Transverse colon (tissue), 4 donors: ENCODE measurements at regions not wholly inside any gene's neighbourhood (a gene's known extent, or its start where the extent isn't known, plus 50 kb on each side); places are given as distances from the start of the nearest gene placed in this dataset.

Source experiments
- DNase-seq: peaks from one replicate; pipeline ENCODE4 v3.0.0-alpha.2; 2019
- H3K27ac ChIP-seq, 4 donors: fragments of 200-600 bp; sonication (generic); 2 replicates each; pipeline ENCODE4 v1.5.1; 2016 to 2018; ENCODE audit warnings: inconsistent platforms in 4 of 4
- H3K27me3 ChIP-seq: fragments of 200-600 bp; sonication (generic); 2 replicates; pipeline ENCODE4 v1.5.1; 2017; ENCODE audit warnings: inconsistent platforms
- H3K36me3 ChIP-seq, 4 donors: fragments of 200-600 bp; sonication (generic); 2 replicates each; pipeline ENCODE4 v1.5.1; 2017 to 2019; ENCODE audit warnings: inconsistent platforms in 4 of 4
- H3K4me1 ChIP-seq, 4 donors: fragments of 200-600 bp; sonication (generic); 2 replicates each; pipeline ENCODE4 v1.5.1; 2017 to 2020; ENCODE audit warnings: inconsistent platforms in 4 of 4
- H3K4me3 ChIP-seq, 4 donors: fragments of 200-600 bp; sonication (generic); 1 replicate in 1 of 4; 2 replicates in 3 of 4; pipeline versions ENCODE4 v1.5.1 to v1.6.1; 2017 to 2019; ENCODE audit warnings: inconsistent platforms in 4 of 4
- H3K9me3 ChIP-seq, 2 donors: fragments of 200-600 bp; sonication (generic); 2 replicates each; pipeline ENCODE4 v1.5.1; 2017 to 2019; ENCODE audit warnings: inconsistent platforms in 2 of 2
- CTCF ChIP-seq, 5 experiments: fragments of 200-600 bp in 3 of 5; fragments of 450-650 bp in 2 of 5; sonication (generic) in 3 of 5; IDR thresholded peaks; 1 replicate in 2 of 5; 2 replicates in 3 of 5; pipeline ENCODE4 v1.5.1; 2016 to 2017; ENCODE audit warnings: antibody characterized with exemption in 5 of 5, inconsistent platforms in 3 of 5, mild to moderate bottlenecking in 2 of 5, moderate library complexity in 1 of 5
- EP300 ChIP-seq: sonication (generic); formaldehyde crosslinking; IDR thresholded peaks from one replicate; pipeline ENCODE4 v1.6.1; 2017; ENCODE audit warnings: antibody characterized with exemption, low read depth
- POLR2A ChIP-seq: fragments of 450-650 bp; IDR thresholded peaks from one replicate; pipeline ENCODE4 v1.6.1; 2016; ENCODE audit warnings: antibody characterized with exemption, mild to moderate bottlenecking, moderate library complexity
- POLR2AphosphoS5 ChIP-seq, 3 donors: sonication (generic); formaldehyde crosslinking; IDR thresholded peaks; one replicate each; pipeline ENCODE4 v1.6.1; 2016; ENCODE audit warnings: antibody characterized with exemption in 3 of 3
- WGBS, 2 donors: methylation state at CpG; one replicate each; pipeline ENCODE4 v1.1.5; 2018; ENCODE audit warnings: low coverage in 1 of 2; 5-methylcytosine and 5-hydroxymethylcytosine counted together
- in situ Hi-C, 4 donors: fragments of 200-750 bp; cut with MboI; loops; one replicate each; pipeline versions ENCODE4 v1.15.0 to v1.15.1; 2017; ENCODE audit warnings: low sequenced_read_pairs in 3 of 4, low pct_ligation_motif_present in 1 of 4, low pct_unique_long_range_greater_than_20kb in 1 of 4
- intact Hi-C: fragments of 100-400 bp; cut with DNase I; formaldehyde crosslinking; loops from one replicate; pipeline ENCODE4 v1.15.1; 2023; ENCODE audit warnings: low total_unique reads

- Histone ChIP-seq H3K36me3 (no peaks in the 10 kb centered on the region), H3K9me3 (no peaks in the 10 kb centered on the region), H3K27me3 (no peaks in the 10 kb centered on the region), H3K27ac (no peak overlapping the region), H3K4me3 (no peak overlapping the region), H3K4me1 (no peaks in the 10 kb centered on the region)
- DNase-seq: no peak
- in situ Hi-C loops (no loop called here), intact Hi-C loops (no loop called here)
- 29 to 60% methylated on average over 1 of the region's 1 CpG for WGBS, 2 donors
- no peak for TF ChIP-seq POLR2AphosphoS5 (IDR thresholded peaks at IDR 0.05)
- TF ChIP-seq CTCF (IDR thresholded peaks at IDR 0.05): no peak
- TF ChIP-seq EP300: no peak
- no peak for TF ChIP-seq POLR2A
These were observed 262.5 kb downstream of the FRK start for GRCh38 chr6:115798229-115798628.

- H3K4me3 ChIP-seq: no peak overlapping the region
- intact Hi-C loops (no loop called here), in situ Hi-C loops (no loop called here)
- WGBS, 2 donors: 86% methylated on average over 1 of the region's 1 CpG; no CpG with 5 or more reads in 1 of the 2 donors
- H3K27ac ChIP-seq: no peak overlapping the region
- H3K4me1 ChIP-seq: no peaks in the 10 kb centered on the region
- TF ChIP-seq POLR2AphosphoS5 (IDR thresholded peaks at IDR 0.05) (no peak), EP300 (no peak), CTCF (IDR thresholded peaks at IDR 0.05) (no peak), POLR2A (no peak)
- no peak for DNase-seq
- H3K9me3 ChIP-seq: no peaks in the 10 kb centered on the region
- H3K36me3 ChIP-seq: no peaks in the 10 kb centered on the region
- no peaks in the 10 kb centered on the region for H3K27me3 ChIP-seq
These were observed 263.9 kb downstream of the FRK start for GRCh38 chr6:115796829-115797228.

- no peaks in the 10 kb centered on the region for H3K27me3 ChIP-seq
- in situ Hi-C loops: no loop called here
- no peaks in the 10 kb centered on the region for H3K9me3 ChIP-seq
- H3K36me3 ChIP-seq: no peaks in the 10 kb centered on the region
- H3K4me3 ChIP-seq: no peak overlapping the region
- intact Hi-C loops: no loop called here
- no peak for DNase-seq
- WGBS, 2 donors: 80 to 86% methylated on average over 2 of the region's 2 CpGs
- no peaks in the 10 kb centered on the region for H3K4me1 ChIP-seq
- no peak overlapping the region for H3K27ac ChIP-seq
- TF ChIP-seq POLR2AphosphoS5 (IDR thresholded peaks at IDR 0.05) (no peak), EP300 (no peak), POLR2A (no peak)
These were observed 264.6 kb downstream of the FRK start for GRCh38 chr6:115796061-115796460.

- H3K4me1 ChIP-seq: no peaks in the 10 kb centered on the region
- H3K9me3 ChIP-seq: no peaks in the 10 kb centered on the region
- in situ Hi-C loops: no loop called here
- no peak for DNase-seq
- H3K36me3 ChIP-seq: no peaks in the 10 kb centered on the region
- no peak overlapping the region for H3K27ac ChIP-seq
- 45 to 59% methylated on average over 3 of the region's 3 CpGs for WGBS, 2 donors
- no peak overlapping the region for H3K4me3 ChIP-seq
- no peaks in the 10 kb centered on the region for H3K27me3 ChIP-seq
- intact Hi-C loops: no loop called here
- TF ChIP-seq EP300: no peak
- no peak for TF ChIP-seq CTCF (IDR thresholded peaks at IDR 0.05)
- TF ChIP-seq POLR2AphosphoS5 (IDR thresholded peaks at IDR 0.05): no peak
- TF ChIP-seq POLR2A: no peak
These were observed 277.2 kb downstream of the FRK start for GRCh38 chr6:115783402-115784061.

- intact Hi-C loops: no loop called here
- no peak for DNase-seq
- WGBS, 2 donors: 75 to 82% methylated on average over 2 to 3 of the region's 3 CpGs
- H3K4me1 ChIP-seq: no peaks in the 10 kb centered on the region
- H3K4me3 ChIP-seq: no peak overlapping the region
- in situ Hi-C loops: no loop called here
- TF ChIP-seq CTCF (IDR thresholded peaks at IDR 0.05) (no peak), POLR2A (no peak), EP300 (no peak), POLR2AphosphoS5 (IDR thresholded peaks at IDR 0.05) (no peak)
- no peaks in the 10 kb centered on the region for H3K9me3 ChIP-seq
- no peaks in the 10 kb centered on the region for H3K27me3 ChIP-seq
- no peaks in the 10 kb centered on the region for H3K36me3 ChIP-seq
- H3K27ac ChIP-seq: no peak overlapping the region
These were observed 278.1 kb downstream of the FRK start for GRCh38 chr6:115782612-115783011.
